ENCODE measurements at regions not wholly inside any gene's neighbourhood (a gene's known extent, or its start where the extent isn't known, plus 50 kb on each side); places are given as distances from the start of the nearest gene placed in this dataset.

GRCh38 chr11:27934830-27935145 is 173.2 kb downstream of the KIF18A start:
- ChIA-PET SMC1A (ENCODE audit: uncharacterized antibody, unreplicated experiment) (interaction anchor here (1.4 kb wide), 1 partner anchor 16 kb away, joined by 4 read pairs; no protein-coding TSS in a partner anchor), CTCF (no interaction called here), POLR2A (no interaction called here), RAD21 (ENCODE audit: unreplicated experiment) (no interaction called here)
- TF ChIP-seq ZBTB11 (CRISPR knock-in tag; IDR thresholded peaks at IDR 0.05) (no peak), STAT3 (IDR thresholded peaks at IDR 0.05; ENCODE audit: low read depth, low read length) (no peak), TCF7 (IDR thresholded peaks at IDR 0.05; ENCODE audit: borderline replicate concordance) (no peak), RFX5 (IDR thresholded peaks at IDR 0.05; ENCODE audit: low read depth, low read length) (no peak), BACH1 (IDR thresholded peaks at IDR 0.05; ENCODE audit: borderline replicate concordance) (no peak), ETV6 (conservative IDR thresholded peaks at IDR 0.05 in 1 of 2, IDR thresholded peaks at IDR 0.05 in 1 of 2; ENCODE audit: borderline replicate concordance in 1 of 2, low read depth in 1 of 2) (no peak), IRF4 (IDR thresholded peaks at IDR 0.05; ENCODE audit: low read depth, low read length) (no peak)
- H3K4me3 ChIP-seq, result no peak overlapping the region
- no peak for DNase-seq (ENCODE audit: low read depth, low spot score)
- no peak for ATAC-seq
- H3K4me1 ChIP-seq (ENCODE audit: control insufficient read depth, insufficient read depth, low read length), result no peaks in the 10 kb centered on the region
- 49% methylated on average over 7 of the region's 7 CpGs for WGBS (ENCODE audit: insufficient coverage, insufficient replicate concordance, low lambda C conversion rate, missing lambda C conversion rate)
- FAIRE-seq, result no peak
- H4K20me1 ChIP-seq (ENCODE audit: control insufficient read depth, insufficient read depth), result no peaks in the 10 kb centered on the region
- H3K27ac ChIP-seq (ENCODE audit: control insufficient read depth, insufficient read depth), result no peak overlapping the region
- no peaks in the 10 kb centered on the region for H3K27me3 ChIP-seq (replicated peaks in 1 of 2; ENCODE audit: control insufficient read depth in 2 of 2, insufficient read depth in 2 of 2, low read length in 1 of 2)
- no peaks in the 10 kb centered on the region for H3K9me3 ChIP-seq (replicated peaks; ENCODE audit: control insufficient read depth, insufficient read depth, low read length)
- H3K4me2 ChIP-seq (ENCODE audit: control insufficient read depth, insufficient read depth), result no peak overlapping the region
- H3K36me3 ChIP-seq (ENCODE audit: control insufficient read depth in 2 of 2, insufficient read depth in 2 of 2, low read length in 1 of 2), result no peaks in the 10 kb centered on the region
- H3K9ac ChIP-seq (ENCODE audit: control insufficient read depth, insufficient read depth, low read length), result no peak overlapping the region
- H3K79me2 ChIP-seq (ENCODE audit: control insufficient read depth, insufficient read depth, low read length), result no peaks in the 10 kb centered on the region
- BruUV-seq (replicated peaks), result no TSS peak
- no peak overlapping the region for H2AFZ ChIP-seq (ENCODE audit: control insufficient read depth, low read depth, low read length)
- intact Hi-C loops (cut with micrococcal nuclease; ENCODE audit: unreplicated experiment), result no loop called here
- in situ Hi-C loops (cut with MboI), result no loop called here
